Activated CD4-positive, alpha-beta memory T cell treated with anti-CD3 and anti-CD28 coated beads, Interleukin-2, amount 10 ng/mL, durations not matched to agents 7 days and 5 days (primary cell): ENCODE measurements at regions not wholly inside any gene's neighbourhood (a gene's known extent, or its start where the extent isn't known, plus 50 kb on each side); places are given as distances from the start of the nearest gene placed in this dataset.

Experiments used
- CTCF ChIA-PET: fragments of 350-600 bp; sonication (Branson Sonifier 250); formaldehyde crosslinking; loops from one replicate; lab custom pipeline; 2021; ENCODE audit warnings: antibody characterized with exemption, inconsistent platforms; lab: Charles Lee
- POLR2A ChIA-PET: fragments of 350-600 bp; sonication (Branson Sonifier 250); formaldehyde crosslinking; loops from one replicate; lab custom pipeline; 2021; ENCODE audit warnings: antibody characterized with exemption; lab: Charles Lee
- DNase-seq: peaks from one replicate; pipeline ENCODE4 v3.0.0-alpha.2; 2020
- H3K27ac Mint-ChIP-seq: one replicate; pipeline ENCODE4 v1.8.0; 2021; ENCODE audit warnings: mild to moderate bottlenecking, mixed read lengths
- H3K27me3 Mint-ChIP-seq: one replicate; pipeline ENCODE4 v1.8.0; 2021; ENCODE audit warnings: mixed read lengths
- H3K36me3 Mint-ChIP-seq: one replicate; pipeline ENCODE4 v1.8.0; 2021; ENCODE audit warnings: low read depth, mixed read lengths
- H3K4me1 Mint-ChIP-seq: one replicate; pipeline ENCODE4 v1.8.0; 2021; ENCODE audit warnings: mixed read lengths
- H3K4me3 Mint-ChIP-seq: one replicate; pipeline ENCODE4 v1.8.0; 2021; ENCODE audit warnings: mild to moderate bottlenecking, mixed read lengths
- H3K9me3 Mint-ChIP-seq: one replicate; pipeline ENCODE4 v1.8.0; 2021; ENCODE audit warnings: mixed read lengths

- H3K9me3 Mint-ChIP-seq = no peaks in the 10 kb centered on the region
- CTCF ChIA-PET = no interaction called here
- no peak overlapping the region for H3K4me3 Mint-ChIP-seq
- POLR2A ChIA-PET = no interaction called here
- no peaks in the 10 kb centered on the region for H3K36me3 Mint-ChIP-seq
- H3K27ac Mint-ChIP-seq = no peak overlapping the region
- no peaks in the 10 kb centered on the region for H3K27me3 Mint-ChIP-seq
- DNase-seq = no peak
- H3K4me1 Mint-ChIP-seq = no peaks in the 10 kb centered on the region
Observed at GRCh38 chr15:35166730-35167359, 81.8 kb upstream of the NANOGP8 start.

DNA sequence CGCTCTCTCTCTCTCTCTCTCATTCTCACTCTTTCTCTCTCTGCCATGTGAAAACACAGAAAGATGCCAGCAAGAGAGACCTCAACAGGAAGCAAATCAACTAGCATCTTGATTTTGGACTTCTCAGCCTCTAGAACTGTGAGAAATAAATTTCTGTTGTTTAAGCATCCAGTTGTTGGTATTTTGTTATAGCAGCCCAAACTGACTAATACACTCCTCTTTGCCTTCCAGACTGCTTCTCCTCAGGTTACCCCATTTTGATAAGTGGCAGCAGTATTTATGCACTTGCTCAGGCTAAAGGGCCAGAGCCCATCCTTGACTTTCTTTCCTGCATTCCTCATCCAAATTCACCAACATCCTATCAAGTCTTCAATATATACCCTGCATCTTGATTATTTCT is 76.6 kb upstream of the NANOGP8 start:
- Mint-ChIP-seq H3K9me3 (no peaks in the 10 kb centered on the region), H3K4me3 (no peak overlapping the region), H3K27me3 (no peaks in the 10 kb centered on the region), H3K36me3 (no peaks in the 10 kb centered on the region), H3K27ac (no peak overlapping the region), H3K4me1 (peaks cover 1% of the 10 kb centered on the region)
- no peak for DNase-seq
- POLR2A ChIA-PET = no interaction called here
- CTCF ChIA-PET = no interaction called here

DNA sequence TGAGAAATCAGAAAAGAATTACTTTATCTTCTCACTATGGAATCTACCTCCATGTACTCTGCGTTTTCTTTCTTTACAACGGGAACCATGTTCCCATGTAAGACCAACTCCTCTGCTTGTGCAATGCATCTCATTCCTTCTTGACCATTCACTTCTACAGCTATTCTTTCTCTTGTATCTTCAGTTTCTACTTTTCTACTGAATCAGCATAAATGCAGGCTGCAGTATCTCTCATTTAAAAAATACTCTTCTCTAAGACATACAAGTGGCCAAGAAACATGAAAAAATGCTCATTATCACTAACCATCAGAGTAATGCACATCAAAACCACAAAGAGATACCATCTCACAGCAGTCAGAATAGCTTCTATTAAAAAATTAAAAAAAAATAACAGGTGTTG is 74.1 kb upstream of the NANOGP8 start:
- DNase-seq = no peak
- Mint-ChIP-seq H3K9me3 (no peaks in the 10 kb centered on the region), H3K27ac (no peak overlapping the region), H3K27me3 (no peaks in the 10 kb centered on the region), H3K4me1 (peaks cover 1% of the 10 kb centered on the region), H3K4me3 (no peak overlapping the region), H3K36me3 (no peaks in the 10 kb centered on the region)
- ChIA-PET CTCF (interaction anchor here (0.6 kb wide), 1 partner anchor 375 kb away, joined by 4 read pairs; no protein-coding TSS in a partner anchor), POLR2A (no interaction called here)

DNA sequence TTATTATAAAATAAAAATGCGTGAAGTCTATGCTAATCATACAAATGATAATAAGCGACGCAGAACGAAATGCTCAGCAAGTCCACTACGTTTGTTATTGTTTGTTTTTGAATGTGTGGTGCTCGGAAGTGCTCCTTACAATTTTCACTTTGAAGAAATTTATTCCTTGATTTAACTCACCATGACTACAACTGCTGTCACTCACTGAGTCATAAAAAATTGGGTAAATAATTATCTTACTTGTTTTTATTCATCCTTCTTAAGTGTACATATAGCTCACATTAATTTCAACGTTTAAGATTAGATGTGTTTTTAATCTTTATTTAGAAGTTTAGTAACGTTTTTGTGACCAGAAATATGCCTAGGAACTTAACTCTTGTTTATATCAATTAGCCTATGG is 66.7 kb upstream of the NANOGP8 start:
- no peaks in the 10 kb centered on the region for H3K27me3 Mint-ChIP-seq
- no peak overlapping the region for H3K27ac Mint-ChIP-seq
- no peak for DNase-seq
- no peaks in the 10 kb centered on the region for H3K9me3 Mint-ChIP-seq
- H3K36me3 Mint-ChIP-seq = no peaks in the 10 kb centered on the region
- ChIA-PET CTCF (no interaction called here), POLR2A (no interaction called here)
- H3K4me3 Mint-ChIP-seq = no peak overlapping the region
- no peaks in the 10 kb centered on the region for H3K4me1 Mint-ChIP-seq

GRCh38 chr15:35151381-35151780 is 66.3 kb upstream of the NANOGP8 start:
- no peaks in the 10 kb centered on the region for H3K9me3 Mint-ChIP-seq
- no peaks in the 10 kb centered on the region for H3K4me1 Mint-ChIP-seq
- no peaks in the 10 kb centered on the region for H3K36me3 Mint-ChIP-seq
- ChIA-PET POLR2A (no interaction called here), CTCF (no interaction called here)
- no peak overlapping the region for H3K27ac Mint-ChIP-seq
- no peaks in the 10 kb centered on the region for H3K27me3 Mint-ChIP-seq
- no peak overlapping the region for H3K4me3 Mint-ChIP-seq
- no peak for DNase-seq

GRCh38 chr15:35150361-35150760 is 65.3 kb upstream of the NANOGP8 start:
- CTCF ChIA-PET = no interaction called here
- H3K36me3 Mint-ChIP-seq = no peaks in the 10 kb centered on the region
- H3K27me3 Mint-ChIP-seq = no peaks in the 10 kb centered on the region
- no peaks in the 10 kb centered on the region for H3K9me3 Mint-ChIP-seq
- no peaks in the 10 kb centered on the region for H3K4me1 Mint-ChIP-seq
- no peak overlapping the region for H3K27ac Mint-ChIP-seq
- POLR2A ChIA-PET = no interaction called here
- no peak for DNase-seq
- H3K4me3 Mint-ChIP-seq = no peak overlapping the region

DNA sequence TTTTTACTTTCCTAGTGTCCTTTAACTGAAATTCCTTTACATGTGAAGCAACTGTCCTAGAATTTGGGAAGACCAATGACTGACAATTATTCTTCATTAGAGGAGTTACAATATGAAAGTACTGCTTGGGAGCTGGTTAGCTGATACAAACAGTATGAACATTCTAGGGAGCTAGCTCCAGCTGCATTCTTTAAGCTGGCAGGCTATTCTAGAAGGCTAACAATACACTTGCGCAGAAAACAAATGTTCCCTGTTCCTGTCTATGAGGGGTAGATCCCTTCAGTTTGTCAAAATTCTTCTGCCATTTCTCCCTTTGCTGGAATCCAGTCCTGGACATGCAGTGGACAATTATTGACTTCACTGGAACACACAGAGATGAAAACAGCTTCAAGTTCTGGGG is 60.2 kb upstream of the NANOGP8 start:
- H3K27me3 Mint-ChIP-seq = no peaks in the 10 kb centered on the region
- POLR2A ChIA-PET = no interaction called here
- CTCF ChIA-PET = no interaction called here
- DNase-seq = no peak
- no peak overlapping the region for H3K27ac Mint-ChIP-seq
- no peak overlapping the region for H3K4me3 Mint-ChIP-seq
- H3K4me1 Mint-ChIP-seq = no peaks in the 10 kb centered on the region
- H3K9me3 Mint-ChIP-seq = no peaks in the 10 kb centered on the region
- H3K36me3 Mint-ChIP-seq = no peaks in the 10 kb centered on the region

GRCh38 chr15:35142578-35142977 is 57.5 kb upstream of the NANOGP8 start:
- Mint-ChIP-seq H3K9me3 (no peaks in the 10 kb centered on the region), H3K4me3 (no peak overlapping the region), H3K36me3 (no peaks in the 10 kb centered on the region), H3K4me1 (no peaks in the 10 kb centered on the region), H3K27ac (no peak overlapping the region), H3K27me3 (peaks cover 3% of the 10 kb centered on the region)
- ChIA-PET POLR2A (no interaction called here), CTCF (no interaction called here)
- DNase-seq = no peak

DNA sequence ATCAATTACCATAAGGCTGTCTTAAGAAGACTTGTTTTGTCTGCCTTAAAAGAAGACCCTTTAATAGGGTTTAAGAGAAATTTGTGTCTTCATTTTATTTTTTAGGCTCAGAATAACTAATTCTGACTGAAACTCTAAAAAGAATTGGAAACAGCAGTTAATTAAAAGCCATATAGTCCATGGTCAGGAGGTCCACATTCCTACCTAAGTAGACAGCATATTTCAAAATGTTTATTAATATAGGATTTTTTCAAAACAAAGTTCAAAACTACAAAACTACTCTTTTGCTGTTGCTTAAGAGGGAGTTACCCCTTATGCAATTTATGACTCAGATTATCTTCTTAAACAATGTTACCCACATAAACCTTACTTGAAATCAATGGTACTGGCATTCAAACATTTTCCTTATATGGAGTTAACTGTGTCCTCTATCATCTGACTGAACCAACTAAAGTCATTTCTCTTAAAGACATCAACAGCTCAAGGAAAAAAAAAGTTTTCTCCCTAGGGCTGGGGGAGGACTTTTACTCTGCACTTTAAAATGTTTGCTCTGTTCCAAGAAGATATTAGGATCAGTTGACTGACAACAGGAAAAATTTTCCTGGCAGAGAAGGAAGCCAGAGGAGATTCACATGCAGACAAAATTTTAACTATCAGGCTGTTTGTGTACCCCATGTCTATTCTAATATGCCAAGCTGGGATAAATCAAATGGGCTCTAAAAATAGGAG is 56.8 kb upstream of the NANOGP8 start:
- Mint-ChIP-seq H3K4me1 (no peaks in the 10 kb centered on the region), H3K4me3 (no peak overlapping the region), H3K9me3 (no peaks in the 10 kb centered on the region), H3K36me3 (no peaks in the 10 kb centered on the region), H3K27ac (no peak overlapping the region), H3K27me3 (peaks cover 3% of the 10 kb centered on the region)
- ChIA-PET POLR2A (no interaction called here), CTCF (no interaction called here)
- no peak for DNase-seq

DNA sequence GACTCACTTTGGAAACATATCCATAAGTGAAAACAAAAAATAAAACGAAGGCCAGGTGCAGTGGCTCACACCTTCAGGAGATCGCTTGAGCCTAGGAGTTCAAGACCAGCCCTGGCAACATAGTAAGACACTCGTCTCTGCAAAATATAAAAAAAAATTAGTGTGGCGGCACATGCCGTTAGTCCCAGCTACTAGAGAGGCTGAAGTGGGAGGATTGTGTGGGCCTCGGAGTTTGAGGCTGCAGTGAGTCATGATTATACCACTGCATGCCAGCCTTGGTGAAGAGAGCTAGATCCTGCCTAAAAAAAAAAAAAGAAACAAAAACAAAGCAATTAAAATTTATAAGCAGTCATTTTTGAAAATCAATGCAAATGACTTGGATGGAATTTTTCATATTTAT is 54.7 kb upstream of the NANOGP8 start:
- ChIA-PET POLR2A (no interaction called here), CTCF (no interaction called here)
- Mint-ChIP-seq H3K27me3 (peaks cover 3% of the 10 kb centered on the region), H3K9me3 (no peaks in the 10 kb centered on the region), H3K36me3 (no peaks in the 10 kb centered on the region), H3K27ac (no peak overlapping the region), H3K4me1 (no peaks in the 10 kb centered on the region), H3K4me3 (no peak overlapping the region)
- DNase-seq = no peak

DNA sequence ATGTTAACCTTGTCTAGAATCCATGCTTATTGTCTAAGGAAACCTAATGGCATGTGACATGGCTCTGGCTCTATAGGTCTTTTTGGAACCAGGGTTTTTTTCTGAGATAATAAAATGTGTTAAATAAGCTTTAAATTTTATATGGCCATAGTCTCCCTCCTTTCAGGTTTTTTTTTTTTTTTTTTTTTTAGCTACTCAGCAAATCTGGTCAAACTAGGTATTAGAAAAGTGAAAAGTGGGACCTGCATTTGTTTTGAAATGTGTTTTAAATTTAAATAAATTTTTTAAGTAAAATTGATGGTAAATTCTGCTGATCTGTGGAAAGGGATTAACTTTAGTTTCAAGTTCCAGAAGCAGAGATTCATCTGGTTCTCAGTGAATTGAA is 52.1 kb upstream of the NANOGP8 start:
- no peaks in the 10 kb centered on the region for H3K4me1 Mint-ChIP-seq
- CTCF ChIA-PET = no interaction called here
- no peaks in the 10 kb centered on the region for H3K9me3 Mint-ChIP-seq
- H3K36me3 Mint-ChIP-seq = no peaks in the 10 kb centered on the region
- peaks cover 5% of the 10 kb centered on the region for H3K27me3 Mint-ChIP-seq
- H3K4me3 Mint-ChIP-seq = no peak overlapping the region
- POLR2A ChIA-PET = no interaction called here
- DNase-seq = no peak
- H3K27ac Mint-ChIP-seq = no peak overlapping the region

GRCh38 chr15:35136321-35137189 is 51.5 kb upstream of the NANOGP8 start:
- ChIA-PET POLR2A (no interaction called here), CTCF (interaction anchor here (0.6 kb wide), 1 partner anchor 269 kb away, joined by 4 read pairs; no protein-coding TSS in a partner anchor)
- Mint-ChIP-seq H3K27me3 (peaks cover 5% of the 10 kb centered on the region), H3K4me1 (no peaks in the 10 kb centered on the region), H3K36me3 (no peaks in the 10 kb centered on the region), H3K9me3 (no peaks in the 10 kb centered on the region), H3K27ac (no peak overlapping the region), H3K4me3 (no peak overlapping the region)
- no peak for DNase-seq
